HFFc6 (cell line): ENCODE measurements at regions not wholly inside any gene's neighbourhood (a gene's known extent, or its start where the extent isn't known, plus 50 kb on each side); places are given as distances from the start of the nearest gene placed in this dataset.

Experiments used
- DNase-seq: peaks from one replicate; pipeline ENCODE4 v3.0.0-alpha.2; 2018
- H3K27ac Mint-ChIP-seq: 2 replicates; pipeline ENCODE4 v1.8.0; 2020; ENCODE audit warnings: mild to moderate bottlenecking, mixed read lengths
- H3K27me3 Mint-ChIP-seq: 2 replicates; pipeline ENCODE4 v1.8.0; 2021; ENCODE audit warnings: mild to moderate bottlenecking, moderate library complexity, mixed read lengths; ENCODE audit not compliant: insufficient read depth
- H3K36me3 Mint-ChIP-seq: 2 replicates; pipeline ENCODE4 v1.8.0; 2021; ENCODE audit warnings: low read depth, mixed read lengths
- H3K4me1 Mint-ChIP-seq: 2 replicates; pipeline ENCODE4 v1.8.0; 2020; ENCODE audit warnings: low read depth, mixed read lengths
- H3K4me3 Mint-ChIP-seq: 2 replicates; pipeline ENCODE4 v1.8.0; 2020; ENCODE audit warnings: mild to moderate bottlenecking, moderate library complexity, mixed read lengths
- H3K9me3 Mint-ChIP-seq: 2 replicates; pipeline ENCODE4 v1.8.0; 2020; ENCODE audit warnings: mild to moderate bottlenecking, mixed read lengths
- CTCF ChIP-seq: fragments of 200-600 bp; sonication (generic); IDR thresholded peaks from 2 replicates; pipeline ENCODE4 v1.5.0; 2021; ENCODE audit warnings: antibody characterized with exemption, mild to moderate bottlenecking

GRCh38 chr6:91477688-91478087, 890.8 kb upstream of the MAP3K7 start:
- DNase-seq = no peak
- Mint-ChIP-seq H3K4me1 (no peaks in the 10 kb centered on the region), H3K36me3 (no peaks in the 10 kb centered on the region), H3K9me3 (peaks cover 53% of the 10 kb centered on the region), H3K4me3 (no peak overlapping the region), H3K27ac (no peak overlapping the region), H3K27me3 (no peaks in the 10 kb centered on the region)
- TF ChIP-seq CTCF = no peak

- DNase-seq = no peak
- Mint-ChIP-seq H3K4me1 (no peaks in the 10 kb centered on the region), H3K27ac (no peak overlapping the region), H3K36me3 (no peaks in the 10 kb centered on the region), H3K4me3 (no peak overlapping the region), H3K27me3 (no peaks in the 10 kb centered on the region), H3K9me3 (peaks cover 53% of the 10 kb centered on the region)
- no peak for TF ChIP-seq CTCF
These were observed 889.1 kb upstream of the MAP3K7 start for GRCh38 chr6:91476000-91476399.

- no peaks in the 10 kb centered on the region; the same call in 1 of the 2 replicates for H3K36me3 Mint-ChIP-seq
These were observed 878.5 kb upstream of the MAP3K7 start for GRCh38 chr6:91465393-91465792.

GRCh38 chr6:91464718-91465117, 877.8 kb upstream of the MAP3K7 start:
- Mint-ChIP-seq H3K4me1 (no peaks in the 10 kb centered on the region), H3K27me3 (no peaks in the 10 kb centered on the region), H3K36me3 (no peaks in the 10 kb centered on the region; the same call in 1 of the 2 replicates), H3K4me3 (no peak overlapping the region), H3K9me3 (peaks cover 38% of the 10 kb centered on the region), H3K27ac (no peak overlapping the region)
- TF ChIP-seq CTCF = no peak
- DNase-seq = no peak

More at GRCh38 chr6:91465393-91465792, 878.5 kb upstream of the MAP3K7 start:
- no peaks in the 10 kb centered on the region for H3K27me3 Mint-ChIP-seq
- H3K4me3 Mint-ChIP-seq = no peak overlapping the region
- TF ChIP-seq CTCF = no peak
- DNase-seq = no peak
- H3K27ac Mint-ChIP-seq = no peak overlapping the region
- H3K9me3 Mint-ChIP-seq = peaks cover 39% of the 10 kb centered on the region
- no peaks in the 10 kb centered on the region for H3K4me1 Mint-ChIP-seq

- Mint-ChIP-seq H3K36me3 (no peaks in the 10 kb centered on the region; the same call in 1 of the 2 replicates), H3K27ac (no peak overlapping the region), H3K4me3 (no peak overlapping the region), H3K27me3 (no peaks in the 10 kb centered on the region), H3K4me1 (no peaks in the 10 kb centered on the region), H3K9me3 (peaks cover 33% of the 10 kb centered on the region)
- no peak for DNase-seq
- TF ChIP-seq CTCF = no peak
These were observed 877.3 kb upstream of the MAP3K7 start for GRCh38 chr6:91464201-91464600.

GRCh38 chr6:91462241-91462640, 875.4 kb upstream of the MAP3K7 start:
- no peaks in the 10 kb centered on the region for H3K4me1 Mint-ChIP-seq
- H3K9me3 Mint-ChIP-seq = peaks cover 19% of the 10 kb centered on the region
- no peak overlapping the region for H3K27ac Mint-ChIP-seq
- no peak for DNase-seq
- no peak overlapping the region for H3K4me3 Mint-ChIP-seq
- TF ChIP-seq CTCF = no peak
- H3K27me3 Mint-ChIP-seq = no peaks in the 10 kb centered on the region
- no peaks in the 10 kb centered on the region for H3K36me3 Mint-ChIP-seq
